DMS79 (cell line): ENCODE measurements at regions not wholly inside any gene's neighbourhood (a gene's known extent, or its start where the extent isn't known, plus 50 kb on each side); places are given as distances from the start of the nearest gene placed in this dataset.

Experiments
- DNase-seq: peaks from one replicate; lab custom pipeline; 2025; lab: John Stamatoyannopoulos, UW

DNA sequence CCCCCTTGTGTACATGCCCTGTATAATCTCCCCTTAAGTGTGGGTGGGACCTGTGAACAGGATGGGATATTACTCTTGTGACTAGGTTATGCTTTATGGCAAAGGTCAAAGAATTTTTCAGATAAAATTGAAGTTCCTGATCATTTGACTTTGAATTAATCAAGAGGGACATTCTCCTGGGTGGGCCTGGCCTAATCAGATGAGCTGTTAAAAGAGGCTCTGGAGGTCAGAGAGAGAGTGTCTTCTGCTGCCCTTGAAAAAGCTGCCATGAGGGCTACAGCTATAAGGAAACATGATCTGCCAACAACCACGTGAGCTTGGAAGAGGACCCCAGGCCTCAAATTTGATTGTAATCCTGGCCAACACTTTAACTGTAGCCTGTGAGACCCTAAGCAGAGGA, 125.6 kb upstream of the CSF3R start:
- no peak for DNase-seq

DNA sequence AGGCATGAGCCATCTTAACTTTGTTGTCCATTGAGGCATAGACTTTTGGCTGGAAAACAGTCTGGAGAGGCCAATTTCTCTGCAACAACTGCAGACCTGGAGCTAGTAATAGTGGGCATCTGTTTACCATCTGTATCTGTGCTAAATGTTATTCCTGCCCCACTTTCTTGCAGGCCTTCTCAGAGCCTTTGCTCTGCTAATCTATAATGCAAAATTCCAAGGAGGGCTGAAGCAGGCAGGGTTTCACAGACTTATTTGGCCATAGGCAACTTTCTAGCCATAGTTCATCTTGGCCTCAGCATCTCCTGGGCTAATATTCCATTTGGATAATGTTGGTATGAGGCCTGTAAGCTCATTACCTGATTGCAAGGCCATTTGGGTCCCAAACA, 124.5 kb upstream of the CSF3R start:
- no peak for DNase-seq

DNA sequence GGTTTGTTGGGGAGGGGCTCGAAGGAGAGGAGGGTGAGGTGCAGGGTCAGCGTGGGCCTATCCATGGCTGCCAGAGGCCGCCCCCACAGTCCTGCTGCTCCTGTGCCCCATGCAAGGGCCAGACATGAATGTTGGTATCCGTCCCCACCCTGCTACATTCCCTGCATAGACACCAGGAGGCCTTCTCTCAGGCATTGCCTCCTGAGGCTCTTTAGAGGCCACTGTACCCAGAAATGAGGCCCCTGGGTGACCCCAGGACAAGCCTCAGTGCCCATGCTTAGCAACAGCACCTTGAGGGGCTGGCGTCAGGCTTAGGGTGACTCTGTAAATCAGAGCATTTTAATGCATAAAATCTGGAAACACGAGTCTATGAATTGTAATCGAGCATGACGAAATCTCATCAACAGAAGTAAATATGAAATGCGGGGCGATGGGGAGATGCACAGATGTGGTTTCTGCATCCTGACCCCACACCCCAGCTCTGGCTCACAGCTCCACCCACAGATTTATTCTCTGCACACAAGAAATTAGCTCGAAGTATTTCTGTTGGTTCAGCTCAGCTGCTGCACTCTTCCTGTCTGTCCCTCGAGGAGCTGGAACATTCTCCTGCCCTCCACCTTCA, 124.0 kb upstream of the CSF3R start:
- DNase-seq, result no peak

DNA sequence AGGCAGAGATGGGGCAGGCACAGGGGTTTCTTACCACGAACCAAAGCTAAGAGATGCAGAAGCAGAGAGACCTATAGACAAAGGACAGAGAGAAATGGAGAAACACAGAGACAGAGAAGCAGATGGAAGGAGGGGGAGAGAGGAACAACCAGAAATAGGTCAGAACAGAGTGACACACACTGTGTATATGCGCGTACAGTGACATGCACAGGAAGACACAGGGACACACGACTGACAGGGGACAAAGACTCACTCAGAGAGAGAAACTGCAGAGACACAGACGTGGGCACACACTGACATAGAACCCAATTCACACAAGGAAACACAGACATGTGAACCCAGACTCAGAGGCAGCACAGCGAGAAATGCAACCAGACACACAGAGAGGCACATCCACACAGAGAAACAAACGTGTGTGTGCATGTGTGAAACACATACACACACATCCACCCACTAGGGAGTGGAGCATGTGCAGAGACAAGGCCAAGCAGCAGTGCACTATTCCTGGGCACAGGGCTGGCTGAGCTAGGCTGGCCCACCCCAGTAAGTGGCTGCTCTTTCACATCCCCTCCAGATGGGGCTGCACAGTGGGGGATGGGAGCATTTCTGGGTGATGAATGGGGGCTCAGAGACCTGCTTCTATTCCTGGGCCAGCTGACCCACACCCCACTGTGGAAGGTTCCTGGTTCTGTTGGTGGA, 123.4 kb upstream of the CSF3R start:
- no peak for DNase-seq

DNA sequence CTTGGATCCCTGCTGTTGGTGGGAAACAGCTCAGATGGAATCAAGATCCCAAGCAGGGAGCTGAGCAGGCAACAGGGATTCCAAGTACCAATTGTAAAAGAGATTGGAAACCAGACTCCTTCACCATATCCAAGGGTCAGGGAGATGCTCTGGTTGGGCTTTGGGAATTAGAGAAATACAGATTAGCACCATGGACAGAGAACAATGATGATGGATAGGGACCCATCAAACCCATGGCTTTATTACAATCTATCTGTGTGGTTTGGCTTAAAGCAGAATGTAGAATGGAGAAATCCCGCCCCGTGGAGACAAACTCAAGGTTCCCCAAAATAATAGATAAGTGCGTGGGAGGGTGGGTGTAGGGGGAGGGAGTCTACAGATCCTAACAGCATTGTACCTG, 120.7 kb upstream of the CSF3R start:
- no peak for DNase-seq

DNA sequence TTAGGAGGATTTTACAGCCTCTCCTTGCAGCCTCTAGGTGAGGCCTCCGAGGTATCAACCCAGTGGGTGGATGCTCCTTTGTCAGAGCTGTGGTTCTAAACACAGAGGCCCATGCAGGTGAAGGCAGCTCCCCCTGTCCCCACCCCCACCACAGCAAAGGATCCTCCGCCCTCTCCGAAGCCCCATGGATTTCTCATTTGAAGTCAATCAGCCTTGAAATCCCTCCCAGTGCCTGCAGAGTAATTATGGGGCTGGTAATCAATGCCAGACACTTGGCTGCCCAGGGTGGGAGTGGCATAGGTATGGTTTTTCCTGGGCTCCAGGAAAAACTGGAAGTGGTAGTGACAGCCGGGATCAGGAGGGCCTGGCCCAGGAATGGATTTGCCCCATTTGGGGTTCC, 119.5 kb upstream of the CSF3R start:
- DNase-seq, result no peak

DNA sequence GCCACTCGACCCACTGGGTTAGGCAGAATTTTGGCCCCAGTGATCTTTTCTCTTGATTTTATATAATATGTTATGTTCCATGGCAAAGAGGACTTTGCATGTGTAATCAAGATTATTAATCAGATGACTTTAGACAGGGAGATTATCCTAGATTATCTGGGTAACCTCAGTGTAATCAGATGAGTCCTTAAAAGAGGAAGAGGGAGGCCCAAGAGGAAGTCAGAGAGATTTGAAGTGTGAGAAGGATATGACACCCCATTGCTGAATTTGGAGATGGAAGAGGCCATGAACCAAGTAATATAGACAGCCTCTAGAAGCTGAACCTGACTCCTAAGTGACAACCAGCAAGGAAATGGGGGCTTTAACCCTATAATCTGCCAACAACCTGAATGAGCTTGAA, 117.1 kb upstream of the CSF3R start:
- no peak for DNase-seq

DNA sequence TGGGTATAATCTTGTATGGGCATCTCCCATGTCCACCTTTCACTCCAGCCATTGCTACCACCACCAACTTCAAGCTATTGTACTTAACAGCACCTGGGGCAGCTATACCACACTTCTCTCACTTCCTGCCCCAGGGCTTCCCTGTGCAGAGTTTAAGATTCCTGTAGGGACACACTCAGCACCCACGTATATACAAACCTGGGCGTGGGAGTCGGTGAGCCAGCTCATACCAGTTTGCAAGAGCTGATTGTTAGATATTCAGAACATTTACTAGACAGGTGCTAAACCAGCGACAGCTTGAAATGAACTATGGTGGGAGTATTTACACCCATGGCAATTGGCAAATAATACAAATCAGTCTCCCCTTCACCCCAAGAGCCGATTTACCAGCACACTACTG, 114.8 kb upstream of the CSF3R start:
- DNase-seq, result no peak

DNA sequence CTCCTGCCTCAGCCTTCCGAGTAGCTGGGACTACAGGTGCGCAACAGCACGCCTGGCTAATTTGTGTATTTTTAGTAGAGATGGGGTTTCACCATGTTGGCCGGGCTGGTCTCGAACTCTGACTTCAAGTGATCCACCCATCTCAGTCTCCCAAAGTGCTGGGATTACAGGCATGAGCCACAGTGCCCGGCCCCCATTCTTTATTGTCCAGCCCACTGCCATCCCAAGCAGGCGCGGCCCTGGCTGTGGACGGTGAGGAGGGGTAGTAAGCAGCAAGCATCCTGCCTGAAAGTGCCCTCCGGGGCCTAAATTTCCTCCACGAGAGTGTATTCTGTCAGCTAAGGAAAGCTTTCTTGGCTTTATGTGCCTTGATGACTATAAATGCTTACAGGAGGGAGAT, 113.2 kb upstream of the CSF3R start:
- no peak for DNase-seq

DNA sequence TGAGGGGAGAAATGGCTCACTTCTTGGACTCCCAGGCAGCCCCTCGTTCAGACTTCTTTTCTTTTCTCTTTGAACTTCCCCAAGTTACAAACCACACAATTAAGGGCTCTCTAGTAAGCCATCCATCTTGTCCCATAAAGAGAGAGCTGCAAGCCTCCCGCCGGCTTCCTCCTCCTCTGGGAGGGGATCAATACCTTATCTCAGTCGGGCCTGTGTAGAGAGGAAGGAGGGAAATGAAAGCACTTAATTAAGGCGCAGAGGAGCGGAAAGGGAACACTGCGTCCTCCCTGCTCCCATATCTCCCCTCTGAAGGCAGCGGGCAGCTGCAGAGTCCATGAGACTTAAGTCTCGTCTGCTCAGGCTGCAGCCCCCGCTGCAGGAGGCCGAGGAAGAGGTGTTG, 112.6 kb upstream of the CSF3R start:
- no peak for DNase-seq

DNA sequence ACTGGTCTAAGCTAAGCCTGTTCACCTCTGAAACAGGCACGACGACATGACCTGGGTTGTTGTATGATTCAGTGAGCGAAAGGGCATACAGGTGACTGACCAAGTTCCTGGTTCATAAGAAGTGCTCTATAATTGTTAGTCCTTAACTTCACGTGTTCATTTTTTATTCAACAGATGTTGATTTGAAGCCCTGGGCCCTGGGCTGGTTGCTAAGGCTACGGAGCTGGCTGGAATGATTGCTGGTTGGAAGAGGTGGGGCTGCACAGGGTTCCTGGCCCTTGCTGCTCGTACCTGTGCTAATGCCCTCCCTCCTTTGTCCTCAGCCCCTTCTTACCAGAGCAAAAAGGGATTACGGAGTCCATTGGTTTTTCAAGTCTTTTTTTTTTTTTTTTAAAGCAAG, 111.3 kb upstream of the CSF3R start:
- peak; percentile 43 for DNase-seq

DNA sequence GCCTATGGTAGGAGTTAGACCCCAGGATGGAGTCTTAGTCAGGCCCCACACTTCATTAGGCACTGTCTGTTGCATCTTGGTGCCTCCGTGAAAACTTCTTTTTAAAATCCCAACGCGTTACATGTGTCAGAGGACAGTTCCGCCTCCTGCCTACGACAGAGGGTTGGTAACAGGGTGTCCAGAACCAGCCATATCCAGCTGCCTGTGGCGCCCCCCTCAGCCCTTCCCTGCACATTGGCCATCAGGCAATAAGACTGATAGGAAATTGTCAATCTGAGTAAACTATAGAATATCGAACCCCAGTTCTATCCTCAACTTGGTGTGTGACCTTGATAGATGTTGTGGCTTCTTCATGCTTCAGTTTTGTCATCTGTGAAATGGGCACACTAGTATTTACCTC, 108.6 kb upstream of the CSF3R start:
- no peak for DNase-seq

DNA sequence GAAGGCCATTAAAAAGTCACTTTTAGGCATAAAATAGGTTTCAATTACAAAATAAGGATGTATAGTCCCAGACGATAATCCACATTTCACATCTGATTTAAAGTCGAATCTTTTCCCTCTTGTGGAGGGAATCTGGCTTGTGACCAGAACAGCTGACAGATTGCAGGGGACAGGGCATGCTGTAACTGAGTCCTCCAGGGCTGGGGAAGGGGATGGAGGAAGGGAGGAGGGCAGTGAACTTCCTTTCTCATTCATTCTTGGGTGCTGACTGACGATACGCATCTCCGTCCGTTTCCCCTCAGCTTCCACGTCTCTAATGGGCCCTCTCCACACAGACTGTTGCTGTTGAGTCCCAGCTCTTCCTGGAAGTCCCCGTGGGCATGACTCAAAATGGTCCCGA, 108.1 kb upstream of the CSF3R start:
- no peak for DNase-seq

DNA sequence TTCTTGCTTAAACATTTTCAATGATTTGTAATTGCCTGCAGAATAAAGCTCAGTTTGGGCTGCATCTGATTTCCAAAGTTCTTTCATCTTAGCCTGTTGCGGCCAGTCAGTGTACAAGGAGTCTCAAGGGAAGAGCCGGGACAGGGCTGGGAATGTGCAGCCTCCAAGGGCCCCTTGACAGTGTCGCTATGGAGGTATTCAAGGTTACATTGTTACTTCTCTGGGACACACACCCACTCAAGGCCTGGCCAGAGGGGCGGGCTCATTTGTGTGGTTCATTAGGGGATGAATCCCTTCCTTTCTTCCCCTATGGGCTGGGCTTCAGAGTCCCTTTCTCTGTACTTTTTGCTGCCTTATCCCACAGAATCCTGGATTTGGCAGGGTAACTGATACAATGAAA, 107.6 kb upstream of the CSF3R start:
- DNase-seq, result no peak

DNA sequence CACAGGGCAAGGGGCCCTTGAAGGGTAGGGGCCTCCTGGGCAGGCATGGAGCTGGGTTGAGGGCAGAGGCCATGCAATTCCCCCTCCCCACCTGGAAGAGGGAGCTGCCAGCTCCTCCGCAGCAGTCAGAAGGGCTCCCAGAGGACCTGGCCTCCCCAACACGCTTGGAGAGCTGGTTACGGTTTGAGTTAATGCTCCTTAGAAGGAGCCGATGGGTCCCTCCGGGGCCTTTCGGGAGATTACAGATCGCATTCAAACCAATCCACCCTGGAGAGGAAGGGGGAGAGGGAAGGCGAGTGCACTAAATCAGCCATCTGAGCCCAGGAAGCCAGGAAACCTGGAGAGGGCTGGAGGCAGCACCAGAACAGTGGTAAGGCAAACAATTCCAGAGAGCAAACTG, 106.3 kb upstream of the CSF3R start:
- DNase-seq, result peak; percentile 14

DNA sequence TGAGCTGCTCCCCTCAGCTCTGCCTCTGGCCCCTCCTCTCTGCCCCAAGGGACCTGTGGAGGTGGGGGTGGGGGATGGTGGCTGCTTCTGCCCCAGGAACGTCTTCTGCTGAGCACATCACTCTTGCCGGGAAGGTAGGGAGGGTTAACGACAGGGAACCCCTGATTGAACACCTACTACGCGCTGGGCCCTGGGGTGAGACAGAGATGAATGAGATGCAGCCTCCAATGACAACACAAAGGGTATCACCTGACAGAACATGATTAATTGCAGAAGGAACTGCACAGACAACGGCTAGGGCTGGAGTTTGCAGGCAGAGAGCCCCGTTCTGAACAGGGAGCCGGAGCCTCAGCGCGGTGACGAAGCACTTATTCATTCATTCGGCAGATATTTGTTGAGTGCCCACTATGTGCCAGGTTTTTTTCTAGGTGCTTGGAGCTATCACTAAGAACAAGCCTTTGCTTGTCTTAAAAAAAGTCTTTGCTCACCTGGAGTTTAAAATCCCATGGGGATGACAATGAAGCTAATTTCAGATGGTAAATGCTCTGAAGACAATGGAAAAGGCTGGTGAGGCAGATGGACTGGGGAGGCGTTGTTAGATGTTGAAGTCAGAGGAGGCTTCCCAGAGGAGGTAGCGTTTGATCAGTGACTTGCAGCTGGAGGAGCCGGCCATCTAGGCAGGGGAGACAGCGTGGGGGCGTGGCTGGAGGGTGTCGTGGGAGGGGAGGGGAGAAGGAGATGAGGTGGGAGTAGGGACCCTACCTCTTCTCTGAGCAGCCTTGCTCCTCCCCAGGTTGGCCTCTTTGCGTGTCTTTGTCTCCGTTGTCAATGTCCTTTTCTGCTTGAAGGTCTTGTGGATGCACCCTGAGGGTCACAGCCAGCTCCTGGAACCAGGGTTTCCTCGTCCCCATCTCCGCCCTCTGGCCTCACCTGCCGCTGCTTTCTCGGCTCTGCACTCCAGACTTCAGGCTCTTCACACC, 103.1 kb upstream of the CSF3R start:
- DNase-seq, result no peak

DNA sequence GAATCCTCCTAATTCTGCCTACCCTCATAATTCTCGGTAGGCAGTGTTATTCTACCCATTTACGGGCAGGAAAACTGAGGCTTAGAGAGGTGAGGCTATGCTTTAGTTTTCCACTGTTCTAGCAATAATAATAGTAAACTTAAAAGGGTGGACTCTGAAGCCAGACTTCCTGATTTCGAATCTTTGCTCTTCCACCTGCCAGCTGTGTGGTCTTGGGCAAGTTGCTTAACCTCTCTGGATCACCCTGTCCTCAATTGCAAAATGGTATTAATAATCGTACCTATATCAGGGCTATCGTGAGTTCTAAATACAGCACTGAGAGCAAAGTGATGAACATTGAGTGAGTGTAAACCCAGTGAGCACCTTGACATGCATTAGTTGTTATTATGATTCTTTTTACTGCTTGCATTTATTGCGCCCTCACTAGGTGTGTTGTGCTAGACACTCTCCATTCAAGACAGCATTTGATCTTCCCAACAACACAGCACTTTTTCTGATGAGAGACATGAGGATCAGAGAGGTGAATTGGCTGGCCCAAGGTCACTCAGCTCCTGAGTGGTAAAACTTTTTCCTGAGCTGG, 102.3 kb upstream of the CSF3R start:
- DNase-seq, result no peak

DNA sequence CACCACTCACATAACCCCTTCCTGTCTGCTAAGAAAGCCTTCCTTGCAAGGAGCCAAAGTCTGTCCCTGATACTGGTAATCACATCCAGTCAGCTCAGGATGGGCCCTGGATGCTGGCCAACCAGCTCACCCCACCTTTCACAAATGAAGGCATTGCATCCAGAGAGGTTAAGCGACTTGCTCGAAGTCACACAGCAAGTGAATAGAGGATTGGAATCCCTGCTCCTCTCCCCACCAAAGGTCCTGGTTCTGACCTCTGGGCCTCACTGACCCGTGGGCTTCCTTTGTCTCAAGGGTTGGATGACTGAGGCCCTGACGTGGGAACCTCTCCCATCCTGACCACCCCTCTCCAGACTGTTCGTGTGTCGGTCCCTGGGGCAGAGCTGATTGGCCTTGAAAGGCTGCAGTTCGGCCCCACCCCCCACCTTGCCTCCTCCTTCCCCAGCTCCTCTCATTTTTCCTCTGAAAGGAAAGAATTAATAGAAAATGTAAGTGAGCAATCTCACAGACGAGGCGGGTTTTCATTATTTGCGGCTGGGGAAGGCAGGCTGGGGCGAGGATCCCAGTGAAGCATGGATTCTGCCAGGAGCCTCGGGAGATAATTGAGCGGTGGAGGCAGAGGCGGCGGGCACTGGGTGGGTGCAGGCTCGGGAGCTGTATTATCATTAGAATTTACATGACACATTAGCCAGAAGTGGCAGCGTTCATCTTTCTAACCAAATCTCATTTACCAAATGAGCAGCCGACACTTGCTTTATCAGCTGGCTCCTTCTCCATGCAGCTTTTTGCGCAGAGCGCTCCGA, 101.5 kb upstream of the CSF3R start:
- DNase-seq, result no peak

DNA sequence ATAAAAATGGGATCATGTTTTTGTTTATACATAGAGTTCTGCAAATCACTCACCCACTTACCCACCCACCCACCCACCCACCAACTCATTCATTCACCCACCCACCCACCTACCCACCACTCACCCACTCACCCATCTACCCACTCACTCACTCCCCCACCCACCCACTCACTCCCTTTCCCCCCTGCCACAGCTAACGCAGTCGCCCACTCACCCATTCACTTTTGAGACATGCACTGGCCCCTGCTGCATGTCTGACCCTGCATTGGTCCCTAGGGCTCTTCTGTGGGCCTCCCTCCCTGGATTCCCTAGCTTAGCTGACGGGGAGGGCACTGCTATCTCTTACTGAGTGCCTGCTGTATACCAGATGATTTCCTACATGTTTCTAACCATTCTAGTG, 100.4 kb upstream of the CSF3R start:
- DNase-seq, result no peak

DNA sequence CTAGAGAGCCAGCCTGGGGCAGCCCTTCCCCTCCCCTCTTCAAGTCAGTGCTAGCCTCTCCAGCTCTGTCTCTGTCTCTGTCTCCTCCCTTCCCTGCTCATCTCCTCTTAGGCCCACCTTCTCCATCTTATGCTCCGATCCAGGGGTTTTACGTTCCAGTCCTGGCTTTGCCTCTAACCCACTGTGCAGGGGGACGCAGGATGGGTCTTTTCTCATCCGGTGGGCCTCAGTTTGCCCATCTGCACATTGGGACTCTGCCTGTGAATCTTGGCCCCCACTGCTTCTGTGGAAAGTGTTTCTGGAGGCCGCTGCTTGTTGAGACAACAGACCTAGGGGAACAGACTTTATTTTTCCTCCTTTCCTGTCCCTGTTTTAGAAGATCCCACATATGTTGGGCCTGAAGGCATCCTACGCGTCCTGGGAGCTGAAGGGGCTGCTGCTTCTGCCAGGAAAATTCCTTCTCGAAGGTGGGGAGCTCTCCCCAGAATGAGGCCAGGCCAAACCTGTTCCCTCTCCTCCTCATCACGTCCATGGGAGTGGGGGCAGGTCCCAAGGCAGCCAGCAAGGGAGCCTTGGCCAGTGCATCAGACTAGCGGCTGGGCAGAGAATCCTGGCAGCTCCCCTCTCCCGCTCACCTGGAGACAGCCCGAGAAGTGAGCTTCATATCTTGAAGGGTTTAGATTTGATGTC, 99.5 kb upstream of the CSF3R start:
- DNase-seq, result no peak

DNA sequence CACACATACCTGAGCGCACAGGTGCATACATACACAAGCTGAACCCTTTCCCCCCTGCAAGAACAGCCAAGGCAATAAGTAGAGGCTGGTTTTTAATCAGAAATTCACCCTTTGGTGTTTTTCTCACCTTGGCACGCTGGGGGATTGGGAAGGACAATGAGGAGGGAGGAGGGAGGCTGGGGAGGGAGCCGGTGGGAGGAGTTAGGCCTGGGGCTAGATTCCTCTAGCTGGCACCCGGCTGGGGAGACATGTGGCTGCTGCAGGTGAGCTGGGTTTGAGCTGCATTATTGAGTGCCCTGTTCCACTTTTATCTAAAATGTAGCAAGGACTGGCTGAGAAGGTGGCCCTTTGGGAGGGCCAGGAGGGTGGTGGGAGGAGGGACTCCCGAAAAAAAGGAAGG, 97.8 kb upstream of the CSF3R start:
- DNase-seq, result no peak
